CD4-positive, alpha-beta T cell treated with Interleukin-12 subunit alpha and Interleukin-12 subunit beta, for 1 hour (primary cell): ENCODE measurements at regions not wholly inside any gene's neighbourhood (a gene's known extent, or its start where the extent isn't known, plus 50 kb on each side); places are given as distances from the start of the nearest gene placed in this dataset.
"Not testable (repeated sequence)": the region's sequence is repeated elsewhere in the genome, so short reads cannot be mapped to it uniquely, and the experiment has no call there.

Experiments used
- DNase-seq: peaks from one replicate; pipeline ENCODE4 v3.0.0-alpha.2; 2020

DNA sequence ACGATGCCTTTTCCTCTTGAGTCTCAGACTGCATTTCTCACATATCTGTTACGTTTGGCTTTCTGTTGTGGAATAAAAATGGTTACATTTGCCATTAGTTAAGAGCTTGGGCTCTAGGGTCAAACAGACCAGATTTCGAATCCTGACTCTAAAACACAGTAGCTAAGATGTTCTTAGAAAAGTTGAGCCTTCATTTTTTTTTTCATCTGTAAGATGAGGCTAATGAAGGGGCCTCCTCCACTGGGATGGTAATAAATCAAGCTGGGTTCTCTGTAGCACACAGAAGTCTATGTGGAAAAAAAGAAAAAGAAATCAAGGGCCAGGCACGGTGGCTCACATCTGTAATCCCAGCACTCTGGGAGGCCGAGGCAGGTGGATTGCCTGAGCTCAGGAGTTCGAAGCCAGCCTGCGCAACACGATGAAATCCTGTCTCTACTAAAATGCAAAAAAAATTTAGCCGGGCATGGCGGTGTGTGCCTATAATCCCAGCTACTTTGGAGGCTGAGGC, 49.9 kb upstream of the CAPRIN1 start:
- DNase-seq, result no peak

DNA sequence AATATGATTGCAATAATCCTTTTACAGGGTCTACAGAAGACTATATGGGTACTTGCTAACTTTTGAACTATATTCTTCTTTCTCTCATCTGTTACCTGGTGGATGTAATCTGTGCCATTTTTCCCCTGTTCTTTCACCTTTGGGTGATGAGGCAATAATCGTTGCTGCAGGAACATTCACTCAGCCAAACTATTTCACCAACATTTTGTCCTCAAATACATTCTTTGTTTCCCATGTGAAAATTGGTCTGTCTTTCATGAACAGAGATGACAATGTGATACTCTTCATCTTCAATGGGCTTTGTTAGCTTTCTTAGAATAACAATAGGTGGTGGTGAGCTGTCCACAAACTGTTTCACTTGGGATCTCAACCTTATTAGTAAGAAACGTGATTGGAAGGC, 52.1 kb upstream of the CAPRIN1 start:
- DNase-seq, result no peak

DNA sequence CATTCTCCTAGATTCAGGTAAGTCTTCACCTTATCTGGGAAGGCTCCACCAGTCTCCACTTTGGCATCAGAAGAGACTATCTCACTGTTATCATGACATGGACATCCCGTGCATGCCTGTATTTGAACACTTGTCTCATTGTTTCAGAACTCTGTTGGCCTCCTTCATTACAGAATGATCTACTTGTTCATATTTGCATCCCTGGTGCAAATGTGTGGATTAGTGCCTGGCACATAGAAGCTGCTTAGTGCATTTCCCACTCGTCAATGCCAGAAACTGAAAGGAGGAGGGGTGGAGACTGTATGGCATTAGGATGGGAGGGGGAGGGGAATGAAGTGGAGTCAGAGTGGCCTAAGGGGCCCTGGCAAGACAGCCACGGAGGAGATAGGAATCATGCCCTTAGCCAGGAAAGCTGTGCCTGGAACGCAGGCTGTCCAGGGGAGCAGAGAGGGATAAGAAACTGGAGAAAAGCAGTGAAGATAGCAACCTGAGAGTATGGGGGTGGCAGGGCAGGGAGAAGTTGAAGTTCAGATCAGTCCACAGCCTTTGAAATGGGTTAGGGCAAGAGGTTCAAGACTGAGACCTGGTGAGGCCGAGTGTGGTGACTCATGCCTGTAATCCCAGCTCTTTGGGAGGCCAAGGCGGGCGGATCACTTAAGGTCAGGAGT, 53.8 kb upstream of the CAPRIN1 start:
- no peak for DNase-seq

DNA sequence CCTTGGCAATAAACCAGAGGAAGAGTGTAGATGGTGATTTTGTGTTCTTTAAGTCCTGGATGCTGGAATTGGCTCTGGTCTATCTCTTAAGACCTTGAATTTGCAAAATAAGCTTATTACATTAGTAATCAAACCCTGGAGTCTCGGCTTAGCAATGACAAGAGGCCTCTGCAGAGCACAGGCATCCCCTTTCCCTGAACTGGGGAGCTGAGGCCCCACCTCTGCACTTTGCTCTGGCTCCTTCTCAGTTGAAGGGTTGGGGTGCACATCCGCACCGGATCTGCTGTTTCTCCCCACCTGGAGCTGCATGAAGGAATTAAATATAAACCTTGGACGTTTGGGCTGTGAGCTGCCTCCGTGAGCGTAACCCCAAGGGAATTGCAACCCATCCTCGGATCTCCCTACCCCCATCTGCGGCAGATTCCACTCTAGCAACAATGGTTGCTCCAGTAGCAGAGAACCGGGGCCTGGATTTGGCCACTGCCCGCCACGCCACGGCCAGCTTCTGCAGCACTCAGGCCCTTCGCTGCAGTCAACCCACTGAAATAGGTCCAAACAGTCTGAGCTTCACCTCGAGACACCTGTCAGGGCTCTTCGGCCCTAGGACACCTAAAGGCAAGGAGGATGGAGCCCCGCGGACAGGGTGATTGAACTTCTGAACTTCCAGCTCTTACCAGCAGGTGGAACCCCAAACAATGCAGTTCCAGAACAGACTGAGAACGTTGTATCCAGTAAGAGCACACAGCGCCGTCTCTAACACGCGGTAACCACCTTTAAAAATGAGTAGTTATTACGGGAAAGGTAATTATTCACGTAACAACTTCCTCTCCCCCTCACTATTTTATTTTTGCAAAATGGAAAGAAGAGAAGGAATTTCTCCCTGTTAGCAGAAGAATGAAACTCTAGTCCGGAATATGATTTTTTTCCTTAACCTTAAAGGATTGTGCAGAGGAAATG, 54.8 kb upstream of the CAPRIN1 start:
- peak; percentile 80 for DNase-seq

DNA sequence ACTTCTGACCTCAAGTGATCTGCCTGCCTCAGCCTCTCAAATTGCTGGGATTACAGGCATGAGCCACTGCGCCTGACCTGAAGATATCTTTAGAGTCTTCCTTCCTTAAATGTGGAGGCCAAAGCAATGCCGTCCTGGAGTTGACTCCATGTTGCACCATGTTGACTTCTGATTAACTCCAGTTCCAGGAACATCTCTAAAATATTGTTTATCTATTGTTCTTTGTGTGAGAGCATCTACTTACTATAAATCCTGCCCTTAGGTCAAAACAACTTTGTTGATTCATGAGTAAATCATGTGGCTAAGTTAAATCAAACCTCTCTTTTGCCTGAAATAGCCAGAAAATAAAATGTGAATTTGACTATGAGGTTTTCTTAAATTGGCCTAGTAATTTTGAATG, 56.6 kb upstream of the CAPRIN1 start:
- DNase-seq, result no peak

DNA sequence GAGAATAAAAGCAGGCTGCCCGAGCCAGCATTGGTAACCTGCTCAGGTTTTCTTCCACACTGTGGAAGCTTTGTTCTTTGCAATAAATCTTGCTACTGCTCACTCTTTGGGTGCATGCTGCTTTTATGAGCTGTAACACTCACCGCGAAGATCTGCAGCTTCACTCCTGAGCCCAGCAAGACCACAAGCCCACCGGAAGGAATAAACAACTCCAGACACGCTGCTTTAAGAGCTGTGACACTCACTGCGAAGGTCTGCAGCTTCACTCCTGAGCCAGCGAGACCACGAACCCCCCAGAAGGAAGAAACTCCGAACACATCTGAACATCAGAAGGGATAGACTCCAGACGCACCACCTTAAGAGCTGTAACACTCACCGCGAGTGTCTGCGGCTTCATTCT, 60.4 kb upstream of the CAPRIN1 start:
- not testable (repeated sequence) for DNase-seq

DNA sequence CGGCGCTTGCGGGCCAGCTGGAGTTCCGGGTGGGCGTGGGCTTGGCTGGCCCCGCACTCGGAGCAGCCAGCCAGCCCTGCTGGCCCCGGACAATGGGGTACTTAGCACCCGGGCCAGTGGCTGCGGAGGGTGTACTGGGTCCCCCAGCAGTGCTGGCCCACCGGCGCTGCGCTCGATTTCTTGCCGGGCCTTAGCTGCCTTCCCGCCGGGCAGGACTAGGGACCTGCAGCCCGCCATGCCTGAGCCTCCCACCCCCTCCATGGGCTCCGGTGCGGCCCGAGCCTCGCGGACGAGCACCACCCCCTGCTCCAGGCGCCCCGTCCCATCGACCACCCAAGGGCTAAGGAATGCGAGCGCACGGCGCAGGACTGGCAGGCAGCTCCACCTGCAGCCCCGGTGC, 61.4 kb upstream of the CAPRIN1 start:
- DNase-seq, result not testable (repeated sequence)

DNA sequence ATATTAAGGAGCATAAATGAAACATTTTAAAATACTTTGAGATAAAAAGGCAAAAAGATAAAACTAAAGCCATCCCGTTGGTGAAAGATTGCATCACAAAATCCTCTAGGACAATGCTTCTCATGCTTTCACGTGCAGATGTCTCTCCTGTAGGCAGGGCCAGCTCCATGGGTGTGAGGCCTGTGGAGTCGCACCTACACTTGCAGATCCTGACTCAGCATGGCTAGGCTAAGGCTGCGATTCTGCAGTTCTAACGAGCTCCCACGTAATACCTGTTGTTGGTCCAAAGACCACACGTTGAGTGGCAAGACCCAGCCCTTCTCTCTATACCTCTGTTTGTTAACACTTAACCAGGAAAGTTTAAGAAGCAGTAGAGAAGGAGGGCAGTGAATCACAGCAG, 62.1 kb upstream of the CAPRIN1 start:
- DNase-seq, result no peak

DNA sequence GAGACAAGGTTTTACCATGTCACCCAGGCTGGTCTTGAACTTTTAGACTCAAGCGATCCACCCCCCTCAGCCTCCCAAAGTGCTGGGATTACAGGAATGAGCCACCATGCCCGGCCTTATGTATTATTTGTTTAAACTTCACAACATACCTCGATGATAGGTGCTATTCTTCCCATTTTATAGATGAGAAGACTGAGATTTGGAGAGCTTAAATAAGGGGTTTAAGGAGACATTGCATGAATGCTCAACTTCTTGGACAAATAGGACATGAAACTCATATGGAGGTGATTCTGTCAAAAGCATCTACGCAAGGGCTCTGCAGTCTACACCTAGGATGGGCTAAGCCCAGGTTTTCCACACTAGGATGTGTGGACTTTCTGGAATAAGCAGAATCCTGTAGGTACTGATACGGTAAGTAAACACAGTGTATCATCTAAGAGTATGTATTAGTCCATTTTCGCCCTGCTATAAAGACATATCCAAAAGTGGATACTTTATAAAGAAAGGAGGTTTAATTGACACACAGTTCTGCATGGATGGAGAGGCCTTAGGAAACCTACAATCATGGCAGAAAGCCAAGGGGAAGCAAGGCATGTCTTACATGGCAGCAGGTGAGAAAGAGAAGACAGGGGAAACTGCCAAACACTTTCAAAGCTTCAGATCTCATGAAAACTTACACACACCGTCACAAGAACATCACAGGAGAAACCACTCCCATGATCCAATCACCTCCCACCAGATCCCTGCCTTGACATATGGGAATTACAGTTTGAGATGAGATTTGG, 62.8 kb upstream of the CAPRIN1 start:
- no peak for DNase-seq

DNA sequence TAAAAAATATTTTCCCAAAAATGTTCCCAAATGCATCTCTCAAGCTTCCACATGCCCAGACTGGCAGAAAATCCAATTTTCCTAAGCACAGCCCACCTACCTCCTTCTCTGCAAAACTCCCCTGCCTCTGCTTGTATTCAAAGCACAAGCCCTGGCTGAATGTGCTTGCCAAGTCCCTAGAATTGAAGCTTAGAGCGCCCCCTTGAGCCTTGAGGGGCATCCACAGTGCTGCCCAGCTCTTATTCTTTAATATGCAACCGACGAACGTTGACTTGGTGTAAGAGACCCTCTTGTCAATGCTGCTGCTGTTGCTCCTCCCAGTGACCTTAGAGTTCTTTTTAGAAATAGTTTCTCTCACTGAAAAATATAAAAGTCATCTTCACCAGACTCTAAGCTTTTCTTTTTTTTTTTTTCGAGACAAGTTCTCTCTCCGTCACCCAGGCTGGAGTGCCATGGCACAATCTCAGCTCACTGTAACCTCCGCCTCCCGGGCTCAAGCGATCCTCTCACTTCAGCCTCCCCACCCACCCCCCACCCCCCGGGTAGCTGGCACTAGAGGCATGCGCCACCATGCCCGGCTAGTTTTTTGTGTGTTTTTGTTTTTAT, 63.5 kb upstream of the CAPRIN1 start:
- DNase-seq, result peak; percentile 75

DNA sequence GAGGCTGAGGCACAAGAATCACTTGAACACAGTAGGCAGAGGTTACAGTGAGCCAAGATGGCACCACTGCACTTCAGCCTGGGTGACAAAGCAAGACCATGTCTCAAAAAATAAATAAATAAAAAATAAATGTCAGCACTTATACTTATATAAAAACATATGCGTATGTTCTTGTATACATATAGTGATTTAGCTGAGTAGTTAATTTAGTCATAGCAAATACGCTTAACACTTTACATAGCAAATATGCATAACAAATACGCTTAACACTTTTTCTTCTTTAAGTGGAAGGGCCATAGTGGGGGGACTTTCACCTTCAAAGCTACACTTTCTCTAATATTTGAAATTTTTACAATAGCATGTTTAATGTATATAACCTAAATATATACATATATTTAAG, 64.0 kb upstream of the CAPRIN1 start:
- no peak for DNase-seq

DNA sequence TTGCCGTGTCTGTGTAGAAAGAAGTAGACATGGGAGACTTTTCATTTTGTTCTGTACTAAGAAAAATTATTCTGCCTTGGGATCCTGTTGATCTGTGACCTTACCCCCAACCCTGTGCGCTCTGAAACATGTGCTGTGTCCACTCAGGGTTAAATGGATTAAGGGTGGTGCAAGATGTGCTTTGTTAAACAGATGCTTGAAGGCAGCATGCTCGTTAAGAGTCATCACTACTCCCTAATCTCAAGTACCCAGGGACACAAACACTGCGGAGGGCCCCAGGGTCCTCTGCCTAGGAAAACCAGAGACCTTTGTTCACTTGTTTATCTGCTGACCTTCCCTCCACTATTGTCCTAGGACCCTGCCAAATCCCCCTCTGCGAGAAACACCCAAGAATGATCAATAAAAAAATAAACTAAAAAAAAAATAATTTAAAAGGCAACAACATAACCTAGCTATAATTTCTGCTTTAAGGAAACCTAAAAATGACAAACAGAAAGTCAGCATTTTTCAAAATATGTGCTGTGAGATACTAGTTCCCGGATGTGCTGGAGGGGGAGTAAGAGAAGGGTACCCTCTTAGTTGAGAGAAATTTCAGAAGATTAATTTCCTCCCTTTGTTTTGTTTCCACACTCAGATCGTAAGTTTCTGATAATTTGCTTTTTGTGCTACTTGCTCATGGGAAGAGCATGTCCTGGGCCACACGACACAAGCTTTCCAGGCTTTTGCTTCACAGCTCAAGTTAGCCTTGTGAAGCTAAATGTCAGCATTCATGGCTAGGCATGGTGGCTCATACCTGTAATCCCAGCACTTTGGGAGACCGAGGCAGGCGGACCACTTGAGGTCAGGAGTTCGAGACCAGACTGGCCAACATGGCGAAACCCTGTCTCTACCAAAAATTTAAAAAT, 64.7 kb upstream of the CAPRIN1 start:
- DNase-seq, result not testable (repeated sequence)

DNA sequence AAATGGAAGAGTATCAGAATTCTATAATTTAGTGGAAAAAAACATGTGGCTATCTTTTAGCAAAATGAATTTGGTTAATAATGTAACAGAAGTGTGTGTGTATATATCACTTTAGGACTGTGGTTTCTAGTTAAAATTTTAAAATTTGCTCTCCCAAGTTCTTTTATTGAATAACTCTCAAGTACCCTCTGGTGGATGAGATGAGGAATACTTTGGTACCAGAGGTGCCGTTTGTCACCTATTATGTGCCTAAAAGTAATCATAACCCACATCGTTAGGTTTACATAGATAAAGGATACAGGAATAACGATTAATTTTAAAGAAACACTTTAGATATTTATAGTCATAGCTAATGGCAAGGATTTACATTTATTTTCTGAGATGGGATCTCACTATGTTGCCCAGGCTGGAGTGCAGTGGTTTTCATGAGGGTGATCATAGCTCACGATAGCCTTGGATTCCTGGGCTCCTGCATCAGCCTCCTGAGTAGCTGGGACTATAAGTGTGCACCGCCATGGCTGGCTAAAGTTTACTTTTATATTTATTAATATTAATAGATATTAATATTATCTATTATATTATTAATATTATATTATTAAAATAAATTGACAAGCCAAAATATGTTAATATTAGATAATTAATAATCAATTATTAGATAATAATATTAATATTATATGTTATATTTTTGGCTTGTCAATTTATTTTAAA, 66.7 kb upstream of the CAPRIN1 start:
- DNase-seq, result no peak

DNA sequence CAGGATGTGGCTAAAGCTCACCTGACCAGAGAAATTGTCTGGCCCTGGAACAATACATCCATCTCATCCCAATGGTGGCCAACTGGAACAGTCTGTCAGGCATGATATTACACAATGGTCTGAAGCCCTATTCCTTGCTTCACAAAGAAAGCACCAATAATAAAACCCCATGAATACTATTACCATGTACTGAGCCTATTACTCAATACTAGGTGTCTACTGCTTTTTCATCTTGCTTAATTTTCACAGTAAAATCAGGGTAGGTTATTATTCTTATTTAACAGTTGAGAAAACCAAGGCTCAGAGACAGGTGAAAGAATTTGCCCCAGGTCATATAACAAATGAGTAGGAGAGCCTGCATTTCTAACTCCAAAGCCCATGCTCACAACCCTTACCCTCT, 68.9 kb upstream of the CAPRIN1 start:
- no peak for DNase-seq

DNA sequence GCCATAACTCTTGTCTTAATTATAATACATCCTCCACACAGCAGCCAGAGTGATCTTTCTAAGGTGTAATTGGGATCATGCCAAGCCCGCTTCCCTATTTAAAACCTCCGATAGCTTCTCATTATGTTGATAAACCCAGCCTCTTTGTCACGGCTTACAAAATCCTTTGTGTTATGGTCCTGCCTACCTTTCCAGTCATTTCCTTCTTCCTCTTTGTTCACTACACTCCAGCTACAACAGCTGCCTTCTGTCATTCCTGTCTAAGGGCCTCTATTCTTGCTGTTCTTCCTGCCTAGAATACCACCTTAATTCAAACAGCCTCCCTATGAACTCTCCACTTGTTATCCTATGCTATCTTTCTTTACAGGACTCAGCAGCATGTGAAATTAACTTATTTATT, 70.6 kb upstream of the CAPRIN1 start:
- no peak for DNase-seq

DNA sequence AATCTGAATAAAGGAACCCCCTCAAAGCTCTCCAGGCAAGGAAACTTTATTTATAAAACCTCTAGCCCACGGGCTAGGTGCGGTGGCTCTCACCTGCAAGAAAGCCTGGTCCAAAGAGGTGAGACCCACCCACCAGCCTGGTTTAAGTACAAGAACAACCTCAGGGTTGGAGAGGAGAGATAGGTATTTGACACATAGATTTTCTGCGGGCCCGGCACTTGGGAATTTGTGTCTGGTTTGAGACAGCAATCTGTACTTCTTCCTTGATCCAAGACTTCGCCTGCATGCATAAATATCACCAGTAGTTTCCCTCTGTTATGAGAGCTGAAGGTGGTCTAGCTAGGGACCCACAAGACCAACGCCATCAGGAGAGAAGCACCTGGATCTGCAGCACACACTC, 73.2 kb upstream of the CAPRIN1 start:
- no peak for DNase-seq

DNA sequence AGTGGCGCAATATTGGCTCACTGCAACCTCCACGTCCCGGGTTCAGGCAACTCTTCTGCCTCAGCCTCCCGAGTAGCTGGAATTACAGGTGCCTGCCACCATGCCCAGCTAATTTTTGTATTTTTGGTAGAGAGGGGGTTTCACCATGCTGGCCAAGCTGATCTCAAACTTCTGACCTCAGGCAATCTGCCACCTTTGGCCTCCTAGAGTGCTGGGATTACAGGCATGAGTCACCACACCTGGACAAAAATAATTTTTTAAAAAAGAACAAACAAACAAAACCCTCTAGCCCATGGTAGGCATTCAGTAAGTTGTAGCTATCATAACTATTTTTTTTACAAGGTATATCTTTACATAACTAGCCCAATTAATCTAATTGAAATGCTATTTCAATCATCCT, 73.9 kb upstream of the CAPRIN1 start:
- DNase-seq, result no peak

DNA sequence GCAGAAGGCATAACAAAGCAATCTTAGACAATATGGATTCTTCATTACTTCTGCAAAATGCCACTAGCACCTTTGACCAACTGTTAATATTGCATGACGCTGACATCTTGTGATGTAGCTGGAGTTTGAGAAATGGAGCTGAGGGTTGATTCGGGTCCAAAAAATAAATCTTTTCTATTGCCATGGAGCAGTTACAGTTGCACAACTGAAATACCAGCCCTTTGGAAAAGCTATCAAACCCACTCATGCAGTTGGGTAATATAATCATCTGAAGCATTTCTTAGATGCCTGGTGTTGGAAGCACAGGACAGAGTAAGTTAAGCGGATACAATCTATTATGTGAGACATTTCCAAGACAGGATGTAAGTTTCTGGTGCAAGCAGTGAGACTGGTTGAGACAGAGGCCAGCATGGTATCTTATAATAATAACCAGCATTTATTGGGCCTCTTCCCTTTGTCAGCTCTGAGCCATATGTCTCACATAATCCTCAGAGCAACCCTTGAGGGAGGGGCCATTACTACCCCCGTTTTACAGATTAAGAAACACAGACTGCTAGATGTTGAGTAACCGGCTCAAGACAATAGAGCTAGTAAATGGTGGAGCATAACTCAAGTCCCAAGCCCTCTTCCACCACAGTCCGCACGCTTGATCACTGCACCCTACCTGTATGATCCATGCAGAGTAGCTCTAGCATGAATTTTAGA, 74.9 kb upstream of the CAPRIN1 start:
- no peak for DNase-seq

DNA sequence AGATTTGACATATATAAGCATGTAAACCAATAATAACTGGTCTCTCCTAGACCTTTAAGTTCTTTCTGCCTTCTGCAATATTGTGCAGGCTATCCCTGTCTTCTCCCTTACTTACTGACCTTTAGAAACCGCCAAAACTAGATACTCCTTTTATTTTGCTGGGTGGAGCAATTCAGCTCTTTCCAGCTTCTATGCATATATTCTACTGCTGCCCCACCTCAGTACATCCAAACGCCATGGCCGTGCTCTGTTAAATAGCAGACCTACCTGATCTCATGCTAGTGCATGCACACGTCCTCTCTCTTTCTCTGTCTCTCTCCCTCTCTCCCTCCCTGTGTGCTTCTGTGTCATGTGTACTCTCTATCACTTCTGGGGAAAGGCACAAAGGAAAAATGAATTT, 76.7 kb upstream of the CAPRIN1 start:
- no peak for DNase-seq

DNA sequence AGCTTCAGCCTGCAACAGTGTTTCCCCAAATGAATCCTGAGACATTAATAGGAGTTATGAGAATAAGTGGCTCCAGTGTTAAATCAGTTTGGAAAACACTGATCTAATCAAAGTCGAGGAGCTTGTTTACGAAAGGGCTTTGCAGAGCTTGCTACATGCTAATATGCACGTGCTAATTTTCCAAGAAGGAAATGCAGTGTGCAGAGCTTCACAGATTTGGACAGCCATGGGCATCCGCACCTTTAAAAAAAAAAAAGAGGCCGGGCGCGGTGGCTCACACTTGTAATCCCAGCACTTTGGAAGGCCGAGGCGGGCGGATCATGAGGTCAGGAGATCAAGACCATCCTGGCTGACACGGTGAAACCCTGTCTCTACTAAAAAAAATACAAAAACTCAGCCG, 79.7 kb upstream of the LMO2 start:
- not testable (repeated sequence) for DNase-seq
